Activated naive CD8-positive, alpha-beta T cell treated with anti-CD3 and anti-CD28 coated beads for 36 hours (primary cell): ENCODE measurements at regions not wholly inside any gene's neighbourhood (a gene's known extent, or its start where the extent isn't known, plus 50 kb on each side); places are given as distances from the start of the nearest gene placed in this dataset.

Source experiments
- DNase-seq: peaks from one replicate; pipeline ENCODE4 v3.0.0; 2021
- H3K27ac Mint-ChIP-seq: one replicate; pipeline ENCODE4 v1.8.0; 2022; ENCODE audit warnings: mild to moderate bottlenecking, moderate library complexity, mixed read lengths
- H3K27me3 Mint-ChIP-seq: one replicate; pipeline ENCODE4 v1.8.0; 2022; ENCODE audit warnings: mild to moderate bottlenecking, mixed read lengths
- H3K36me3 Mint-ChIP-seq: one replicate; pipeline ENCODE4 v1.8.0; 2021; ENCODE audit warnings: mild to moderate bottlenecking, mixed read lengths
- H3K4me1 Mint-ChIP-seq: one replicate; pipeline ENCODE4 v1.8.0; 2021; ENCODE audit warnings: mixed read lengths
- H3K4me3 Mint-ChIP-seq: one replicate; pipeline ENCODE4 v1.8.0; 2022; ENCODE audit warnings: mild to moderate bottlenecking, moderate library complexity, mixed read lengths
- H3K9me3 Mint-ChIP-seq: one replicate; pipeline ENCODE4 v1.8.0; 2022; ENCODE audit warnings: mixed read lengths

DNA sequence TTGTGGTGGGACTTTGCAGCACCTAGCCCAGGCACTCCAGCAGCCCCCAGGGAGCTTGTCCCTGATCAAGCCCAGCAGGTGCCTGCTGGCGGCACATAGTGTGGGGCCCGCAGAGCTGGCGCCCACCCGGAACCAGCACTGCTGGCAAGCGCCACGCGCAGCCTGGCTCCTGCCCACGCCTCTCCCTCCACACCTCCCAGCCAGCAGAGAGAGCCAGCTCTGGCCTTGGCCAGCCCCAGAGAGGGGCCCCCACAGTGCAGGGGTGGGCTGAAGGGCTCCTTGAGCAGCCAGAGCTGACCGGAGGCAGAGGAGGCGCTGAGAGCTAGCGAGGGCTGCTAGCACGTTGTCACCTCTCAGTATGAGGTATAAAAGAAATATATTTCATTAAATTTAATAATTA lies 716.5 kb upstream of the MAP3K7 start:
- Mint-ChIP-seq H3K27me3 (no peaks in the 10 kb centered on the region), H3K4me1 (no peaks in the 10 kb centered on the region), H3K4me3 (no peak overlapping the region), H3K27ac (no peak overlapping the region), H3K9me3 (no peaks in the 10 kb centered on the region), H3K36me3 (no peaks in the 10 kb centered on the region)
- DNase-seq = no peak

DNA sequence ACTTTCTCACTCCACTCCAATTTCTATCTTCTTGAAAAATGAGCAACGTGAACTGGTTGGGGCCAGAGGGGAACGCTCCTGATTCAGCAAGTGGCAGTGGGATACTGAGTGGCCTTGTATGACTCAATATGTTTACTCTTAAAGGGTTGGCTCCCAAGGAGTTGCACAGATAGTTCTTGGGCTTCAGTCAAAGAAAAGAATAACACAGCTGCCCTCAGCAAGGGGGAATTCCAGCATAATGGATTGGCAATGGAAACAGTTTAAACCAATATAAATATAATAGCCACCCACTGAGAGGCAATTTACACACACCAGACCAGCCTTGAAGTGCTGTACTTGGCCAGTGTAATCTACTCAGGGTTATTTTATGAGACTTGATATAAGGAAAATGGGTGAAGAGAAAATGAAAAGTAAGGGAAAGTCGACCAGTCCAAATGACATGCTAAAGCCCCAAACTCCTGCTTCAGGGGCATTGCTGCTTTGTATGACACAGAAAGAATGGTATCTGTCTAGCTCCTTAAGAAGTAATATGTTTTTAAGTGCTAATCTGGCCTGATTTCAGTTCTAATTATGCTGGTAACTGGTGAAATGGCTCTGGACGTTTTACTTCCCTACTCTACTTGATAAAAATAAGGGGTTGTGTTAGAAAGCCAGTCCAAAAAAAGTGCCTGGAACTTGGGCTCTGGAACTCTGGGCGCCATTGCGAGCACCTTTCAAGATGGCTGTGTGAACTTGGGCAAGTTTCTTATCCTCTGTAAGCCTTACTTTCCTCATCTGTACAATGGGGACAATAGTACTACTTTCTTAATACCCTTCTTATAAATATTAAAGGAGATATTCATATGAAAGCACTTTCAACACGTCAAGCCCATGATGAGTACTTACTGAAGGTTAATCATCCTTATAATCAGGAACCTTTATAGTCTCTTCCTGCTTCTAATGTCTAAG lies 712.9 kb upstream of the MAP3K7 start:
- peaks cover 2% of the 10 kb centered on the region for H3K9me3 Mint-ChIP-seq
- H3K27ac Mint-ChIP-seq = no peak overlapping the region
- no peaks in the 10 kb centered on the region for H3K4me1 Mint-ChIP-seq
- H3K4me3 Mint-ChIP-seq = no peak overlapping the region
- DNase-seq = no peak
- H3K27me3 Mint-ChIP-seq = no peaks in the 10 kb centered on the region
- no peaks in the 10 kb centered on the region for H3K36me3 Mint-ChIP-seq

DNA sequence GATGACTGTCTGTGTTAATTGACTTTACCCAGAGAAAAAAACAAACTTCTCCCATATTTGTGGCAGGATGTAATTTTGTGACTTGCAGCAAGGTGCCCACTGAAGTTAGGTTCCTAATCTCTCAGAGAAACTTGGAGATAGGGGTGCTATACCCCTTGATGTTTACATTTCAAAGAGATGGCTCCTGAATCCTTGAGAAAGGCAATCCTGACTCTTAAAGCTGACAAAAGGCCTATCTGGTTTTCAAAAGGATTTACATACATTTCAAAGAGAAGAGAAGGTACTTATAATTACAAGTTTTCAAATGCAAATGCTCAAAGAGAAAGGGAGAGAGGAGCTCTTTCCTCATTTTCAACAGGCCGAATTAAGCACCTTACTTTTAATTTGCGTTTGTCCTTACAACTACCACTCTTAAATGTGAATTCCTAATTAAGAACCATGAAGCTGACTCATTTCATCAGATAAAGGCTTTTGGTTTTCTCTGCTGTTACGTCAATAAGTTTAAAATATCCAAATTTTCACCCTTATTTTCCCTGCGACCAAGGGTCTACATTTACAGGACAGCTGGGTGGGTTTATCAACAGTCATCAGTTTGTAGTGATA lies 711.8 kb upstream of the MAP3K7 start:
- Mint-ChIP-seq H3K4me3 (no peak overlapping the region), H3K27ac (no peak overlapping the region), H3K36me3 (no peaks in the 10 kb centered on the region), H3K4me1 (no peaks in the 10 kb centered on the region), H3K9me3 (peaks cover 2% of the 10 kb centered on the region), H3K27me3 (no peaks in the 10 kb centered on the region)
- DNase-seq = no peak

DNA sequence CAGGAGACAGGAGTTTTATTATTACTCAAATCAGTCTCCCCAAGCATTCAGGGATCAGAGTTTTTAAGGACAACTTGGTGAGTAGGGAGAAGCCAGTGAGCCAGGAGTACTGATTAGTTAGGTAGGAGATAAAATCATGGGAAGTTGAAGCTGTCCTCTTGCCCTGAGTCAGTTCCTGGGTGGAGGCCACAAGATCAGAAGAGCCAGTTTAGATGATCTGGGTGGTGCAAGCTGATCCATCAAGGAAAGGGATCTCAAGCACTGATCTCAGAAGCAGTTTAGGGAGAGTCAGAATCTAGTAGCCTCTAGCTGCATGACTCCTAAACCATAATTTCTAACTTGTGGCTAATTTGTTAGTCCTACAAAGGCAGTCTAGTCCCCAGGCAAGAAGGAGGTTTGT lies 706.5 kb upstream of the MAP3K7 start:
- no peak for DNase-seq
- H3K27me3 Mint-ChIP-seq = no peaks in the 10 kb centered on the region
- H3K4me3 Mint-ChIP-seq = no peak overlapping the region
- H3K36me3 Mint-ChIP-seq = no peaks in the 10 kb centered on the region
- H3K27ac Mint-ChIP-seq = no peak overlapping the region
- peaks cover 2% of the 10 kb centered on the region for H3K9me3 Mint-ChIP-seq
- H3K4me1 Mint-ChIP-seq = no peaks in the 10 kb centered on the region

DNA sequence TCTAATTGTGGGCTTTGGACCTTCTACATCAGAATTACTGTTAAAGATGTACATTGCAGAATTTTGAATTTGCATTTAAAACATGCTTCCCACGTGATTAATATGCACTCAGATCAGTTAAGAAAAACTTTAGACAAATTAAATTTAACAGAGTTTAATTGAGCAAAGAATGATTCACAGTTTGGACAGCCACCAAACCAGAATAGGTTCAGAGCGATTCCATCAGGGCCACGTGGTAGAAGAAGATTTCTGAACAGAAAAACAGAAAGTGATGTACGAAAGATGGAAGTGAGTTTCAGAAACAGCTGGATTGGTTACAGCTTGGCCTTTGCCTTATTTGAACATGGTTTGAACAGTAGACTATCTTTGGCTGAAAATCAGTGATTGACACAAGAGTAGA lies 704.2 kb upstream of the MAP3K7 start:
- no peak overlapping the region for H3K27ac Mint-ChIP-seq
- no peak for DNase-seq
- no peaks in the 10 kb centered on the region for H3K4me1 Mint-ChIP-seq
- no peaks in the 10 kb centered on the region for H3K36me3 Mint-ChIP-seq
- H3K9me3 Mint-ChIP-seq = no peaks in the 10 kb centered on the region
- H3K4me3 Mint-ChIP-seq = no peak overlapping the region
- H3K27me3 Mint-ChIP-seq = no peaks in the 10 kb centered on the region

DNA sequence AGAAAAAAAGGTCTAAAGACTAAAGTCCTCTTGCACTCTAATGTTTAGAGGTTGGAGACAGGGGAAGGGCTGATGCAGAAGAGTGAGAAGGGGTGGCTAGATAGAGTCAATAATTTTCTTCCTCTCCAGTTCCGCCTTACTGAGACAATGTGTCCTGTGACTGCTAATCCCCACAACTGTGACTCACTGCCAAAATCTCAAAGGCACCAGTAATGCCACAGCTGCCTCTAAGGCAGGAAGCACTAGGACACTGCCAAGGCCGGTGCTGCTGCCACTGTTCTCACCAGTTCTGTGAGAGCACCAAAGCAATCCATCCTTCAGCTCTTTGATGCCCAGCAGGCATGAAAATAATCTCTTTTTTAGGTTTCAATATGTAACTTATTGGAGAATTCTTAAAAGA lies 701.9 kb upstream of the MAP3K7 start:
- DNase-seq = no peak
- Mint-ChIP-seq H3K4me1 (no peaks in the 10 kb centered on the region), H3K36me3 (no peaks in the 10 kb centered on the region), H3K4me3 (no peak overlapping the region), H3K27ac (no peak overlapping the region), H3K9me3 (no peaks in the 10 kb centered on the region), H3K27me3 (no peaks in the 10 kb centered on the region)

DNA sequence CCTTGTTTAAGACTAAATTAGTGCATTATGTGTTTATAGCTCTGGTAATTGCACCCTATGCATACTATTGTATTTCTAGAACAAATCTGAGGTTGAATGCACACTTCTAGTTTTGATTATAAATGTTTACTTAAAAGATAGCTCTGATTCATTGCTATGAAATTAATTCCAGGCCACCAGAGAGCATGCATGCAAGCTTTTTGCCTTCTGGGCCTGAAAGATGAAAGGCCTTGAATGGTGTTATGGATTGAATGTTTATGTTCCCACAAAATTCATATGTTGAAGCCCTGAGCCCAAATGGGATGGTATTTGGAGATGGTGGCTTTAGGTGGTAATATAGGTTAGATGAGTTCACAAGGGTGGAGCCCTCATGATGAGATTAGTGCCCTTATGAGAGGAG lies 695.0 kb upstream of the MAP3K7 start:
- DNase-seq = no peak
- H3K4me1 Mint-ChIP-seq = no peaks in the 10 kb centered on the region
- no peaks in the 10 kb centered on the region for H3K27me3 Mint-ChIP-seq
- H3K36me3 Mint-ChIP-seq = no peaks in the 10 kb centered on the region
- no peak overlapping the region for H3K27ac Mint-ChIP-seq
- H3K9me3 Mint-ChIP-seq = no peaks in the 10 kb centered on the region
- H3K4me3 Mint-ChIP-seq = no peak overlapping the region

DNA sequence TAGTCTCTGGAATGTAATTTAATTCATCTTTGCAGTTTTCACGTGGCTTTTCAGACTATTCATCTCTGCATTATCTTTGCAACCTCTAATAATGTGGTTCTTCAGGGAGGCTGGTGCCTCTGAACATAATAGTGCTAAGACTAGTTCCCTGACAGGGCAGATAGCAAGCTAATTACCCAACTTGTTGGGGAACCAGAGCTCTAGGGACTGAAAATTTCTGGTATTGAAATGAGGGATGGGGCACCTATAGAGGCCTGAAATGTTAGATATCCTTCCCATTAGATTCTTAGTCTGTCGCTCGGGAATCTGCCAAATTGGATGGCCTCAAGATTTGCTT lies 693.6 kb upstream of the MAP3K7 start:
- H3K27me3 Mint-ChIP-seq = no peaks in the 10 kb centered on the region
- no peaks in the 10 kb centered on the region for H3K4me1 Mint-ChIP-seq
- H3K27ac Mint-ChIP-seq = no peak overlapping the region
- DNase-seq = no peak
- H3K9me3 Mint-ChIP-seq = no peaks in the 10 kb centered on the region
- no peaks in the 10 kb centered on the region for H3K36me3 Mint-ChIP-seq
- H3K4me3 Mint-ChIP-seq = no peak overlapping the region

DNA sequence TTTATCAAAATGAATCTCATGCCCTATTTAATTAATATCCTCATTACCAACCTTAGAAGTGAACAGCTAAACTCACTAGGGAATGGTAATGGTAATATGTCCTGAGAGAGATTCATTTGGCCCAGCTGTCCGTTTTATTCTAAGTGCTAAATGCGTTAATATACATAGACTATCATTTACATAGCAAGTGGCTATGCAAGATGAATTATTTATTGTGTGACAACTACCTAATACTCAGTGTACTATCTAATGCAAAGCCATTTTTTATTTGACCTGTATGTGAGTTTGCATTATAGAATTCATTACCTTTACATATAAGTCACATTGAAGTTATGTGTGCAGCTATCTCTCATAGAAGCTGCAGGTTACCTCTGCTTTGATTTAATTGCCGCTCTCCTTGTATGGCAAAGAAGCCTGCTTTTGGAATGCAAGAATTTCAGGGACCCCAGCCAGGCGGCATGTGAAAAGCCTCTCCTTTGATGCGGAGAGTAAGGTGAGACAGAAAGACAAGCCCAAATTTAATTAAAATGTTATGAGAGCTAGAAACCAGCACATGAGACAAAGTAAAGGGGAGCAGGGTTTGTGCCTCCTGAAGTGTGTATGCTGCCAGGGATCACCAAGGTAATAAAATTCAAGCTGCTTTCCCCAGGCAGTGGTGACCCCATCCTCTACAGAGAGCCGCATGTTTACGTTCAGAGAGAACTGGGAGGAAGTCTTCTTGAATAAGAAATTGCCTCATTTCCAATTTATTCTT lies 693.0 kb upstream of the MAP3K7 start:
- H3K4me3 Mint-ChIP-seq = no peak overlapping the region
- no peaks in the 10 kb centered on the region for H3K36me3 Mint-ChIP-seq
- H3K27me3 Mint-ChIP-seq = no peaks in the 10 kb centered on the region
- H3K9me3 Mint-ChIP-seq = no peaks in the 10 kb centered on the region
- H3K4me1 Mint-ChIP-seq = no peaks in the 10 kb centered on the region
- no peak for DNase-seq
- no peak overlapping the region for H3K27ac Mint-ChIP-seq

DNA sequence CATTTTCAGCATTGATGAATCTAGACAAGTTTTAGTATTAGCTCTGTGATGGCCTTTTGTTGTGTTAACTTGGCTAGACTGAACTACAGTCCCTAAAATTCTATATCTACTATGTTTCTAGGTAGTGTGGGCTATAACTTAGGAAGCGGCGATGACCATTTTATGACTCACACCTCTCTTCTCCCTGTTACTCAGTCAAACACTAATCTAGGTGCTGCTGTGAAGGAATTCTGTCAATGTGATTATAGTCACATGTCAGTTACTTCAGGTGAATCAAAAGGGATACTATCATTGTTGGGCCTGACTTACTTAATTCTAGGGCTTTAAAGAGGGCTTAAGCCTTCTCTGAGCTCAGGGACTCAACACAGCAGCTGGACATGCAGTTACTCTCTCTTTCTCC lies 691.5 kb upstream of the MAP3K7 start:
- no peaks in the 10 kb centered on the region for H3K9me3 Mint-ChIP-seq
- DNase-seq = no peak
- H3K36me3 Mint-ChIP-seq = no peaks in the 10 kb centered on the region
- no peak overlapping the region for H3K27ac Mint-ChIP-seq
- H3K4me1 Mint-ChIP-seq = no peaks in the 10 kb centered on the region
- H3K27me3 Mint-ChIP-seq = no peaks in the 10 kb centered on the region
- H3K4me3 Mint-ChIP-seq = no peak overlapping the region

DNA sequence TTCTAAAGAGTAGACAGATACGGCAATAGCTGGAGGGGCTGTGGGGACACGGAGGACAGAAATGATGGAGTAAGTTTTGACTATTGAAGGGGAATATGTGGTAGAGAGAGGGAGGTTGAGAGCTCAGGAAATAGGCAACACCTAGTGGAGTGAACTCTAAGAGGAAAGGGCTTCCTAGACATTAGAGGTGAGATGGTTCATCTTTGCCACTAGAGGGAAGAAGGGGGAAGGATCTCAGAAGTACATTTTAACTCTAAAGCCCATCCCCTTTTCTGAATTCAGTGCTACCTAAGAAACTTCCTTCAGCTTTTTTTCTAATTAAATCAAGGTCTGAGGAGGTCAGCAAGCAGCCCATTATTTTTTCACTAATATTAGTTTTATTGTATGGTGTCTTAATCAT lies 689.4 kb upstream of the MAP3K7 start:
- Mint-ChIP-seq H3K9me3 (no peaks in the 10 kb centered on the region), H3K4me1 (no peaks in the 10 kb centered on the region), H3K36me3 (no peaks in the 10 kb centered on the region), H3K27me3 (no peaks in the 10 kb centered on the region), H3K27ac (no peak overlapping the region), H3K4me3 (no peak overlapping the region)
- DNase-seq = no peak

DNA sequence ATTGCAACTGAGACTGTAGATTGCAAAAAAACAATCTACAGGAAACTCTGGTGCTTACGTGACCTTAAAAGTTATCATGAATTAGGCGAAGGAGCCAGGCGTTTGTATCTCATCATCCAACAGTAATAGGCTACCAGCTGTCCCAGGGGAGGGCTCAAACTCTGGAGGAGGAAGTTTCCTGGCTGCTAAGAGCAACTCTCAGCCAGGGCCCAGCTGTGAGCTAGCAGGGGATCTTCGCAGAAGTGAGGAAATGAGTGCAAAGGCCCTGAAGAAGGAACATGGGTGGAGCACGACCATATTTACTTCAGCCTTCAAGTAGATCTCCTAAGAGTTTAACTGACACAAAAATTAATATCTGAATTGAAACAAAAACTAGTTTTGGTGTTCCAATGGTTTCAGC lies 686.9 kb upstream of the MAP3K7 start:
- DNase-seq = no peak
- no peak overlapping the region for H3K4me3 Mint-ChIP-seq
- H3K27me3 Mint-ChIP-seq = no peaks in the 10 kb centered on the region
- H3K9me3 Mint-ChIP-seq = peaks cover 2% of the 10 kb centered on the region
- no peaks in the 10 kb centered on the region for H3K36me3 Mint-ChIP-seq
- no peaks in the 10 kb centered on the region for H3K4me1 Mint-ChIP-seq
- no peak overlapping the region for H3K27ac Mint-ChIP-seq

DNA sequence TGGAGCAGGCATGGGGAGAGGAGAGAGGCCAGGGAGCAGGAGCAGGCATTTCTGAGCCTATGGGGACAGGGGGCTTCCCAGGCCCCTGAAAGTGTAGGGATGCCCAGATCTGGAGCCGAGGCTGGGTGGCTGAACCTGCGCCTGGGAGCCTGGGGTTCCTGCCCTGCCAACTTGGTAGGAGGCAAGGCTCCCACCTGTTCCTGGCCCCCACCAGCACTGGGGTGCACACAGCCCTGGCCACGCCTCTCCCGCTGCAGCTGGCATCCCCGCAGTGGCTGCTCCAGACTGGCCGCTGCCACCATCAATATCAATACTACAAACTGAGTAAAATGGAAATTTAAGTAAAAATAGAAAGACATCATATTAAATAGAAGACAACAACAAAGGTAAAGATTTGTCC lies 684.9 kb upstream of the MAP3K7 start:
- peaks cover 2% of the 10 kb centered on the region for H3K9me3 Mint-ChIP-seq
- DNase-seq = no peak
- H3K4me3 Mint-ChIP-seq = no peak overlapping the region
- H3K4me1 Mint-ChIP-seq = no peaks in the 10 kb centered on the region
- no peak overlapping the region for H3K27ac Mint-ChIP-seq
- no peaks in the 10 kb centered on the region for H3K36me3 Mint-ChIP-seq
- H3K27me3 Mint-ChIP-seq = no peaks in the 10 kb centered on the region

DNA sequence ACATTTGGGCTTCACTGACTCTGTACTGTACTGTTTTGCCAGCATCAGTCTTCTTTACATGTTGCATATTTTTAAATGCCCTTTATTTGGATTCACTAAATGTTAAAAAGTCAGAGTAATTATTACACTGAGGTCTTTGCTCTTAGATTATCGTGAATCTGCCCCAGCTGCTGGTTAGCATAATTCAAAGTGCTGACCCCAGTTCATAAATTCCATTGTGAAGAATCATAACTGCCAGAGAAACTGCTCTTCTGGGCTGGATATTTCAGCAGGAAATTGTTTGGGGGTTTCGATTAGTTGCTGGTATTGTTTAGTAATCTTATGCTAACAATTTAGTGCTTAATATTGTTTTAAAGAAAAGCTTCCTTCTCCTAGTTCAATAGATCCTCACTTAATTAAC lies 682.1 kb upstream of the MAP3K7 start:
- no peak overlapping the region for H3K4me3 Mint-ChIP-seq
- H3K36me3 Mint-ChIP-seq = no peaks in the 10 kb centered on the region
- no peak for DNase-seq
- no peak overlapping the region for H3K27ac Mint-ChIP-seq
- peaks cover 2% of the 10 kb centered on the region for H3K9me3 Mint-ChIP-seq
- H3K27me3 Mint-ChIP-seq = no peaks in the 10 kb centered on the region
- H3K4me1 Mint-ChIP-seq = no peaks in the 10 kb centered on the region

DNA sequence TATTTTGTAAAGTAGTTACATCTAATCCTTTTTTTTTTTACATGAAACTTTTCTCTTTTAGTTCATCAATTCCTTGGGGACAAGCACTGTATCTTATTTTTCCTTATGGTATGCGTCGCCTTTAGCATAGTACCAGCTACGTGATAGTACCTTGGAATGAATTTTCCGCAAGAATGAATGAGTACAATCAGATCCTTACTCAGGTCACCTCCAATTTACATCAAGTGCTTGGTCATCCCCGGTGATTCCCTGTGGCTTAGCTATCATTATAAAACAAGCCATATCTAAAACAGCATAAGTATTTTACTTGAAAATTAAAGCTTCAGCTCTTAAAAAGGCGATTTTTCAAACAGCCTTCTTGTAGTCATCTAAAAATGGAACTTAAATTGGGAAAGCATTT lies 680.4 kb upstream of the MAP3K7 start:
- no peak for DNase-seq
- Mint-ChIP-seq H3K36me3 (no peaks in the 10 kb centered on the region), H3K27me3 (no peaks in the 10 kb centered on the region), H3K27ac (no peak overlapping the region), H3K4me1 (no peaks in the 10 kb centered on the region), H3K4me3 (no peak overlapping the region), H3K9me3 (peaks cover 2% of the 10 kb centered on the region)
